ENCODE measurements at regions not wholly inside any gene's neighbourhood (a gene's known extent, or its start where the extent isn't known, plus 50 kb on each side); places are given as distances from the start of the nearest gene placed in this dataset.

DNA sequence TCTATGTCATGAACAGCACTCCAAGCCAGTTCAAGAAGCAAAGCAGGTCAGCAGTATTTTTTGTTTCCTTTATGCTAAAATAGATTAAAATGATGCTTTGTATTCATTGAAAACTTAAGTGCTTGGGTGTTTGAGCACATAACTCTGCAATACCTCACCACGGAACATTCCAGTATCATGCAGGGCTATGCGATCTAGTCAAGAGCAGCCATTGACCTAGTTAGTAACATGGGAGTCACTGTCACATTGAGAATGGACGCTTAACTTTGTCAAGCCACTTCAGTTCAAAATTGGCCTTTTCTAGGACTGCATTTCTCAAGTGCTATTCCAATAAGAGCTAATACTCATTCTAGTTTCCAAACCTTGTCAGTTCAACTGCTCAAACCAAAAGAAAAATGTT, 160.1 kb upstream of the FSTL5 start:
- TF ChIP-seq, protein P1, sequence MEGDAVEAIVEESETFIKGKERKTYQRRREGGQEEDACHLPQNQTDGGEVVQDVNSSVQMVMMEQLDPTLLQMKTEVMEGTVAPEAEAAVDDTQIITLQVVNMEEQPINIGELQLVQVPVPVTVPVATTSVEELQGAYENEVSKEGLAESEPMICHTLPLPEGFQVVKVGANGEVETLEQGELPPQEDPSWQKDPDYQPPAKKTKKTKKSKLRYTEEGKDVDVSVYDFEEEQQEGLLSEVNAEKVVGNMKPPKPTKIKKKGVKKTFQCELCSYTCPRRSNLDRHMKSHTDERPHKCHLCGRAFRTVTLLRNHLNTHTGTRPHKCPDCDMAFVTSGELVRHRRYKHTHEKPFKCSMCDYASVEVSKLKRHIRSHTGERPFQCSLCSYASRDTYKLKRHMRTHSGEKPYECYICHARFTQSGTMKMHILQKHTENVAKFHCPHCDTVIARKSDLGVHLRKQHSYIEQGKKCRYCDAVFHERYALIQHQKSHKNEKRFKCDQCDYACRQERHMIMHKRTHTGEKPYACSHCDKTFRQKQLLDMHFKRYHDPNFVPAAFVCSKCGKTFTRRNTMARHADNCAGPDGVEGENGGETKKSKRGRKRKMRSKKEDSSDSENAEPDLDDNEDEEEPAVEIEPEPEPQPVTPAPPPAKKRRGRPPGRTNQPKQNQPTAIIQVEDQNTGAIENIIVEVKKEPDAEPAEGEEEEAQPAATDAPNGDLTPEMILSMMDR (IDR thresholded peaks at IDR 0.05; ENCODE audit: poor library complexity, severe bottlenecking) = no peak
- no peak for ATAC-seq (ENCODE audit: low read depth)

DNA sequence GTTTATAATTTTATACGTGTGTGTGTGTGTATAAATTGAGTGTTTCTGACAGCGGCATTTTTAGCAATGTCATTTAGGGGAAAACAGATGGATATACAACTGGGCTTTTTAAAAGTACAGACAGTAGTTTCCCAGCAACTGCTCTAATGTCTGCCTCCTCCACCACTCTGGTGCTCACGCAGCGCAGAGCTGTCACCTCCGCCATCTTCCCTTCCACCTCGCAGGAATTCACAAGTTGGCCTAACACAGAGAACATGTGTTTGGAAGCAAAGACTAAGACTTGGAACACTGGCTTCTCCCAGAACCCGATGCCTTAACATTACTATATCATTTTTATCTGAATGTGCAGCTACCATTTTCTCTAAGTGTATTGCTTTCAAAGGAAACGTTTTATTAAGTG, 158.3 kb upstream of the FSTL5 start:
- ATAC-seq (ENCODE audit: low read depth) (no peak), DNase-seq (ENCODE audit: low spot score) (no peak)
- H3K9me3 ChIP-seq (ENCODE audit: severe bottlenecking) = no peaks in the 10 kb centered on the region
- no peak overlapping the region for H3K27ac ChIP-seq (ENCODE audit: poor library complexity, severe bottlenecking)
- TF ChIP-seq, protein P1 (IDR thresholded peaks at IDR 0.05; ENCODE audit: poor library complexity, severe bottlenecking) = no peak
- H3K4me1 ChIP-seq (ENCODE audit: insufficient read depth, poor library complexity, severe bottlenecking) = no peaks in the 10 kb centered on the region
- H3K36me3 ChIP-seq (ENCODE audit: low read depth) = no peaks in the 10 kb centered on the region
- no peak overlapping the region for H3K4me3 ChIP-seq (ENCODE audit: severe bottlenecking)
- H3K27me3 ChIP-seq (ENCODE audit: insufficient read depth, poor library complexity, severe bottlenecking) = no peaks in the 10 kb centered on the region

More for the DNA sequence above, 160.1 kb upstream of the FSTL5 start:
- Histone ChIP-seq H3K9me3 (ENCODE audit: severe bottlenecking) (no peaks in the 10 kb centered on the region), H3K27ac (ENCODE audit: poor library complexity, severe bottlenecking) (no peak overlapping the region), H3K4me1 (ENCODE audit: insufficient read depth, poor library complexity, severe bottlenecking) (no peaks in the 10 kb centered on the region), H3K4me3 (ENCODE audit: severe bottlenecking) (no peak overlapping the region), H3K27me3 (ENCODE audit: insufficient read depth, poor library complexity, severe bottlenecking) (no peaks in the 10 kb centered on the region), H3K36me3 (ENCODE audit: low read depth) (no peaks in the 10 kb centered on the region)
- DNase-seq (ENCODE audit: low spot score) = no peak

DNA sequence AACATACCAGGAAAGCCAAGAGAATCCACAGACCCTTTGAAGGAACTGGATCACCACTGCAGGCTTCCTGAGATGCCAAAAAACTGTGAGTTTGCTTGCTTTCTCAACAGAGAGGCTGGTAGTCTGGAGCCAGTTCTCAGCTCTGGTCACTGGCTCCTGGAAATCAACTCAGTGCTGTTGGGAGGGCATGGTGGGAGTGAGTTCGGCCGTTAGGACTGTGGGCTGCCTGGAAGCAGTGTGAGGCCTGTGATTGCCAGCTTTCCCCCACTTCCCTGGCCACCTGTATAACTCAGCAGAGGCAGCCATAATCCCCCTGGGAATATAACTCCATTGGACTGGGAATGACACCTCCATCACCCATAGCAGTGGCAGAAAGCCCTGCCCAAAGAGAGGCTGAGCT, 122.0 kb upstream of the FSTL5 start:
- TF ChIP-seq, protein P1 (IDR thresholded peaks at IDR 0.05; ENCODE audit: poor library complexity, severe bottlenecking) = no peak
- H3K9me3 ChIP-seq (ENCODE audit: severe bottlenecking) = no peaks in the 10 kb centered on the region
- H3K4me1 ChIP-seq (ENCODE audit: insufficient read depth, poor library complexity, severe bottlenecking) = no peaks in the 10 kb centered on the region
- H3K27ac ChIP-seq (ENCODE audit: poor library complexity, severe bottlenecking) = no peak overlapping the region
- ATAC-seq (ENCODE audit: low read depth) (no peak), DNase-seq (ENCODE audit: low spot score) (no peak)
- no peaks in the 10 kb centered on the region for H3K27me3 ChIP-seq (ENCODE audit: insufficient read depth, poor library complexity, severe bottlenecking)
- H3K36me3 ChIP-seq (ENCODE audit: low read depth) = no peaks in the 10 kb centered on the region
- no peak overlapping the region for H3K4me3 ChIP-seq (ENCODE audit: severe bottlenecking)

DNA sequence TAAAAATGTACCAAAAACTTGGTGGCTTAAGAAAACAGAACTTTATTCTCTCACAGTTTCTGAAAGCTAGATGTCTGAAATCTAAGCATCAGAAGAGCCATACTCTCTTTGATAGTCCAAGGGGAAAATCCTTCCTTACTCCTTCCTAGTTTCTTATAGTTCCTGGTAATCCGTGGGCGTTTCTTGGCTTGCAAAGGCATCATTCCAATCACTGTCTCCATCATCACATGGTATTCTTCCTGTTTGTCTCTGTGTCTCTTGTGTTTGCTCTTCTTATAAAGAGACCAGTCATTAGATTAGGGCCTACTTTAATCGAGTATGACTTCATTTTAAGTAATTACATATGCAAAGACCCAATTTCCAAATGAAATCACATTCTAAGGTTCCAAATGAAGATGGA, 118.9 kb upstream of the FSTL5 start:
- ATAC-seq (ENCODE audit: low read depth) = no peak
- H3K27ac ChIP-seq (ENCODE audit: poor library complexity, severe bottlenecking) = no peak overlapping the region

DNA sequence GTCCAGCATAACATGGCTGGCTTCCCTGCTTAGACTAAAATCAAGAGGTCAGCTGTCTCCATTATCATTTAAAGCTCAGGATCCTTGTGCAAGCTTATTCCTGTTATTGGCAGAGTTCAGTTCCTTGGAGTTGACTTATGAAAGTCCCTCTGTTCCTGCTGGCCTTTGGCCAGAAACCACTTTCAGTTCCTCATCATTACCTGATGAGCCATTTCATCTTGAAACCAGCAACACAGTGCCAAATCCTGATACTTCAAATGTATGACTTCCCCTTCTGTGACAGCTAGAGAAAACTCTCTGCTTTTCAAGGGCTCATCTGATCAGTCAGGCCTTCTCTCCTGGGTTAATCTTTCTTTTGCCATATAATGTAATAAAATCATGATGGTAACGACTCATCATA, 110.6 kb upstream of the FSTL5 start:
- Histone ChIP-seq H3K27ac (ENCODE audit: poor library complexity, severe bottlenecking) (no peak overlapping the region), H3K27me3 (ENCODE audit: insufficient read depth, poor library complexity, severe bottlenecking) (no peaks in the 10 kb centered on the region), H3K4me3 (ENCODE audit: severe bottlenecking) (no peak overlapping the region), H3K36me3 (ENCODE audit: low read depth) (no peaks in the 10 kb centered on the region), H3K9me3 (ENCODE audit: severe bottlenecking) (no peaks in the 10 kb centered on the region), H3K4me1 (ENCODE audit: insufficient read depth, poor library complexity, severe bottlenecking) (no peaks in the 10 kb centered on the region)
- DNase-seq (ENCODE audit: low spot score) = no peak
- TF ChIP-seq, protein P1 (IDR thresholded peaks at IDR 0.05; ENCODE audit: poor library complexity, severe bottlenecking) = no peak
- ATAC-seq (ENCODE audit: low read depth) = no peak

More for the DNA sequence above, 118.9 kb upstream of the FSTL5 start:
- TF ChIP-seq, protein P1 (IDR thresholded peaks at IDR 0.05; ENCODE audit: poor library complexity, severe bottlenecking) = no peak
- Histone ChIP-seq H3K4me1 (ENCODE audit: insufficient read depth, poor library complexity, severe bottlenecking) (no peaks in the 10 kb centered on the region), H3K27me3 (ENCODE audit: insufficient read depth, poor library complexity, severe bottlenecking) (no peaks in the 10 kb centered on the region), H3K4me3 (ENCODE audit: severe bottlenecking) (no peak overlapping the region), H3K9me3 (ENCODE audit: severe bottlenecking) (no peaks in the 10 kb centered on the region), H3K36me3 (ENCODE audit: low read depth) (no peaks in the 10 kb centered on the region)
- no peak for DNase-seq (ENCODE audit: low spot score)

Measured in RWPE2 (cell line).